PFSK-1 (cell line): ENCODE measurements at regions not wholly inside any gene's neighbourhood (a gene's known extent, or its start where the extent isn't known, plus 50 kb on each side); places are given as distances from the start of the nearest gene placed in this dataset.

Source experiments
- FOXP2 ChIP-seq: optimal IDR thresholded peaks from 2 replicates; pipeline ENCODE3; 2011; ENCODE audit warnings: borderline replicate concordance, control low read depth, inconsistent platforms; ENCODE audit not compliant: insufficient read depth; ENCODE audit errors: extremely low read length, extremely low read depth
- POLR2AphosphoS5 ChIP-seq: IDR thresholded peaks from 2 replicates; pipeline ENCODE4 v1.6.1; 2012; ENCODE audit warnings: low read depth, mild to moderate bottlenecking, control low read depth, low read length, moderate library complexity
- REST ChIP-seq, 2 experiments: IDR thresholded peaks; 2 replicates each; pipeline versions ENCODE4 v1.6.1 to v1.8.0; 2011 to 2012; ENCODE audit warnings: low read depth in 2 of 2, low read length in 2 of 2, control low read depth in 1 of 2, inconsistent platforms in 1 of 2, mild to moderate bottlenecking in 1 of 2, moderate library complexity in 1 of 2; ENCODE audit not compliant: insufficient read depth in 1 of 2
- SIN3A ChIP-seq: IDR thresholded peaks from 2 replicates; pipeline ENCODE4 v1.6.1; 2012; ENCODE audit warnings: mild to moderate bottlenecking, low read length, moderate library complexity, borderline replicate concordance; ENCODE audit not compliant: insufficient read depth
- TAF1 ChIP-seq: IDR thresholded peaks from 2 replicates; pipeline ENCODE4 v1.6.1; 2012; ENCODE audit warnings: low read length, control low read depth, borderline replicate concordance; ENCODE audit not compliant: insufficient read depth

- no peak for TF ChIP-seq SIN3A
- no peak for TF ChIP-seq REST (IDR thresholded peaks at IDR 0.05; ENCODE audit: insufficient read depth in 1 of 2, low read depth in 2 of 2, low read length in 2 of 2)
- no peak for TF ChIP-seq TAF1
- no peak for TF ChIP-seq POLR2AphosphoS5
- no peak for TF ChIP-seq FOXP2
Observed at GRCh38 chr6:139967497-139967896, 593.0 kb upstream of the CITED2 start.

GRCh38 chr6:139965393-139965792 lies 590.9 kb upstream of the CITED2 start:
- TF ChIP-seq TAF1 (no peak), POLR2AphosphoS5 (no peak), SIN3A (no peak), REST (IDR thresholded peaks at IDR 0.05; ENCODE audit: insufficient read depth in 1 of 2, low read depth in 2 of 2, low read length in 2 of 2) (no peak), FOXP2 (no peak)

- no peak for TF ChIP-seq FOXP2
- no peak for TF ChIP-seq TAF1
- no peak for TF ChIP-seq SIN3A
- no peak for TF ChIP-seq POLR2AphosphoS5
Observed at GRCh38 chr6:139964737-139965136, 590.3 kb upstream of the CITED2 start.

GRCh38 chr6:139962654-139963347 lies 588.4 kb upstream of the CITED2 start:
- TF ChIP-seq REST (IDR thresholded peaks at IDR 0.05; ENCODE audit: insufficient read depth in 1 of 2, low read depth in 2 of 2, low read length in 2 of 2) (no peak), FOXP2 (no peak), TAF1 (no peak), SIN3A (no peak), POLR2AphosphoS5 (no peak)

- no peak for TF ChIP-seq POLR2AphosphoS5
- TF ChIP-seq TAF1, result no peak
- no peak for TF ChIP-seq FOXP2
- no peak for TF ChIP-seq REST (IDR thresholded peaks at IDR 0.05; ENCODE audit: insufficient read depth in 1 of 2, low read depth in 2 of 2, low read length in 2 of 2)
- TF ChIP-seq SIN3A, result no peak
Observed at GRCh38 chr6:139961190-139961589, 586.7 kb upstream of the CITED2 start.
